Transverse colon (tissue), 4 donors: ENCODE measurements at regions not wholly inside any gene's neighbourhood (a gene's known extent, or its start where the extent isn't known, plus 50 kb on each side); places are given as distances from the start of the nearest gene placed in this dataset.
A peak's percentile ranks its signal among the peaks of the same experiment; 100 is the strongest.

Experiments used
- DNase-seq: peaks from one replicate; pipeline ENCODE4 v3.0.0-alpha.2; 2019
- H3K27ac ChIP-seq, 4 donors: fragments of 200-600 bp; sonication (generic); 2 replicates each; pipeline ENCODE4 v1.5.1; 2016 to 2018; ENCODE audit warnings: inconsistent platforms in 4 of 4
- H3K27me3 ChIP-seq: fragments of 200-600 bp; sonication (generic); 2 replicates; pipeline ENCODE4 v1.5.1; 2017; ENCODE audit warnings: inconsistent platforms
- H3K36me3 ChIP-seq, 4 donors: fragments of 200-600 bp; sonication (generic); 2 replicates each; pipeline ENCODE4 v1.5.1; 2017 to 2019; ENCODE audit warnings: inconsistent platforms in 4 of 4
- H3K4me1 ChIP-seq, 4 donors: fragments of 200-600 bp; sonication (generic); 2 replicates each; pipeline ENCODE4 v1.5.1; 2017 to 2020; ENCODE audit warnings: inconsistent platforms in 4 of 4
- H3K4me3 ChIP-seq, 4 donors: fragments of 200-600 bp; sonication (generic); 1 replicate in 1 of 4; 2 replicates in 3 of 4; pipeline versions ENCODE4 v1.5.1 to v1.6.1; 2017 to 2019; ENCODE audit warnings: inconsistent platforms in 4 of 4
- H3K9me3 ChIP-seq, 2 donors: fragments of 200-600 bp; sonication (generic); 2 replicates each; pipeline ENCODE4 v1.5.1; 2017 to 2019; ENCODE audit warnings: inconsistent platforms in 2 of 2
- EP300 ChIP-seq: sonication (generic); formaldehyde crosslinking; IDR thresholded peaks from one replicate; pipeline ENCODE4 v1.6.1; 2017; ENCODE audit warnings: antibody characterized with exemption, low read depth
- POLR2A ChIP-seq: fragments of 450-650 bp; IDR thresholded peaks from one replicate; pipeline ENCODE4 v1.6.1; 2016; ENCODE audit warnings: antibody characterized with exemption, mild to moderate bottlenecking, moderate library complexity
- POLR2AphosphoS5 ChIP-seq, 3 donors: sonication (generic); formaldehyde crosslinking; IDR thresholded peaks; one replicate each; pipeline ENCODE4 v1.6.1; 2016; ENCODE audit warnings: antibody characterized with exemption in 3 of 3
- WGBS, 2 donors: methylation state at CpG; one replicate each; pipeline ENCODE4 v1.1.5; 2018; ENCODE audit warnings: low coverage in 1 of 2; 5-methylcytosine and 5-hydroxymethylcytosine counted together
- in situ Hi-C, 4 donors: fragments of 200-750 bp; cut with MboI; loops; one replicate each; pipeline versions ENCODE4 v1.15.0 to v1.15.1; 2017; ENCODE audit warnings: low sequenced_read_pairs in 3 of 4, low pct_ligation_motif_present in 1 of 4, low pct_unique_long_range_greater_than_20kb in 1 of 4
- intact Hi-C: fragments of 100-400 bp; cut with DNase I; formaldehyde crosslinking; loops from one replicate; pipeline ENCODE4 v1.15.1; 2023; ENCODE audit warnings: low total_unique reads
- TF ChIP-seq, protein P1 (sequence below), 5 experiments: fragments of 200-600 bp in 3 of 5; fragments of 450-650 bp in 2 of 5; sonication (generic) in 3 of 5; IDR thresholded peaks; 1 replicate in 2 of 5; 2 replicates in 3 of 5; pipeline ENCODE4 v1.5.1; 2016 to 2017; ENCODE audit warnings: antibody characterized with exemption in 5 of 5, inconsistent platforms in 3 of 5, mild to moderate bottlenecking in 2 of 5, moderate library complexity in 1 of 5

DNA sequence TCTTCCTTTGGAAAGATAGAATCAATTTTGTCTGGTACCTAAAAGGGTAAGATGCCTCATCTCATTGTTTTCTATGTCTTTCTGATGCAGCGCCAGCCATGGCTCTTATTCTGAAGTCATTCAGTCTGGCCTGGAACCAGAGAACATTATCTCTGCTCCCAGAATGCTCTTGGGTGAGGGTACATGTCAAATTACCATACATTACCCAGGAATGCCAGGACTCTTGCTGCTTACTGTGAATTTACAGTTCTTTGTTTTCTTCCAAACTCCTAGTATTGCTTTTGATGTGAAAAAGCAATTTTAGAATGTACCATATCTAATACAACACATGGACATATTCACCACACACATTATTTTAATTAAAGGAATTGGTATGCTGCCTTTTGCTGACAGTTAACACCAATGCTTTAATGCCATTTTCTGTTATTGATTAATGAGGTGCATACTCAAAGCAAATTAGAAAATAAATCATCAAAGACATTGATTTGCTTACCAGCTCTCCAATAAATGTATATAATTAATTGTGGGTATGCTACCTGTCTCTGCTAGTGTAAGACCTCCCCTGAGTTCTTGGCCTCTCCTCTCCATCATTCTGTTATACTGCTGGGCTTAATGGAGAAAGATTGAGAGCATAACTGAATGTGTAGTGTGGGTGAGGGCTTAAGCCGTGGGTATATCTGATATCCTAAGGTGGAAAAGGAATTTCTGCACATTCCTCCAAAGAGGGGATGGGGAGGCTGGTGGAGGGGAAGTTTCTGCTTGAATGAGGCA is 337.7 kb downstream of the C12orf75 start:
- no peaks in the 10 kb centered on the region for H3K27me3 ChIP-seq

DNA sequence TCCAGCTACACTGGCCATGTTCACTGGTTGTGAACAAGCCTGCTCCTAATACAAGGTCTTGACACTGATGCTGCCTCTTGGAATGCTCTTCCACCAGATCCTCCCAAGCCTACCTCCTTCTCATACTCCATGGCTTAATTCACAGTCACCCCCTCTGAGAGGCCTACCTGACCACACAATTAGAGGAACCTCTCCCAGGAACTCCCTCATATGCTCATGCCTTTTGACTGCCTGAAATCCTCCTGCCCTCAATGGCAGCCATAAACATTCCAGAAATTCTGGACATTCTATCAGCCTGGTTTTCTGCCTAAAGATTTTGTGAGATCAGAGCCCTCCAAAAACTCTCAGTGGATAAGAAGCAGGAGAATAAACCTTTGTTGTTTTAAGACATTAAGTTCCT is 340.2 kb downstream of the C12orf75 start:
- H3K27ac ChIP-seq: peak overlapping the region in 1 of 4 donors; percentile 67

More for the DNA sequence above, 337.7 kb downstream of the C12orf75 start:
- intact Hi-C loops: no loop called here
- DNase-seq: no peak
- H3K36me3 ChIP-seq: no peaks in the 10 kb centered on the region
- TF ChIP-seq EP300 (no peak), POLR2AphosphoS5 (IDR thresholded peaks at IDR 0.05) (no peak), POLR2A (no peak)
- TF ChIP-seq, protein P1, sequence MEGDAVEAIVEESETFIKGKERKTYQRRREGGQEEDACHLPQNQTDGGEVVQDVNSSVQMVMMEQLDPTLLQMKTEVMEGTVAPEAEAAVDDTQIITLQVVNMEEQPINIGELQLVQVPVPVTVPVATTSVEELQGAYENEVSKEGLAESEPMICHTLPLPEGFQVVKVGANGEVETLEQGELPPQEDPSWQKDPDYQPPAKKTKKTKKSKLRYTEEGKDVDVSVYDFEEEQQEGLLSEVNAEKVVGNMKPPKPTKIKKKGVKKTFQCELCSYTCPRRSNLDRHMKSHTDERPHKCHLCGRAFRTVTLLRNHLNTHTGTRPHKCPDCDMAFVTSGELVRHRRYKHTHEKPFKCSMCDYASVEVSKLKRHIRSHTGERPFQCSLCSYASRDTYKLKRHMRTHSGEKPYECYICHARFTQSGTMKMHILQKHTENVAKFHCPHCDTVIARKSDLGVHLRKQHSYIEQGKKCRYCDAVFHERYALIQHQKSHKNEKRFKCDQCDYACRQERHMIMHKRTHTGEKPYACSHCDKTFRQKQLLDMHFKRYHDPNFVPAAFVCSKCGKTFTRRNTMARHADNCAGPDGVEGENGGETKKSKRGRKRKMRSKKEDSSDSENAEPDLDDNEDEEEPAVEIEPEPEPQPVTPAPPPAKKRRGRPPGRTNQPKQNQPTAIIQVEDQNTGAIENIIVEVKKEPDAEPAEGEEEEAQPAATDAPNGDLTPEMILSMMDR (IDR thresholded peaks at IDR 0.05): no peak
- H3K4me3 ChIP-seq: no peak overlapping the region
- peaks cover 0 to 14% (median 0%) of the 10 kb centered on the region in 4 donors for H3K4me1 ChIP-seq
- H3K9me3 ChIP-seq: no peaks in the 10 kb centered on the region
- in situ Hi-C loops: no loop called here
- 86 to 95% methylated on average over 1 to 2 of the region's 2 CpGs for WGBS, 2 donors
- no peak overlapping the region for H3K27ac ChIP-seq

DNA sequence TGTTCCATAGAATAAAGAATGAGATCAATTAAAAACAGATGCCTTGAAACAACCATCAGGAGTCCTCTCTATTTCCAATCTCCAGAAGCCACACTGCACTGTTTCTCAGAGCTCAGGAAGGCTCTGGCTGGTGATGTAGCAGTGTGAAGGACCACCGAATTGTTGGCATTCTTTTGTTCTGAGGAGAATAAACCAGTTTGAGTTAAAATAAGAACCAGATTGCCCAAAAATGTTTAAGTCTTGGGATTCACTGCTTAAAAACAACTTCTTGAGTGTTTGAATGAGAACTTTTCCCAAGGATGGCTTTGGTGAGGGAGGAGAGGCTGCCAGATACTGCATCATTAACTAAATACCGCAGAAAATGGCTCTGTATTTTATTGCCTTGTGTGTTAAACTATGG is 341.2 kb downstream of the C12orf75 start:
- Histone ChIP-seq H3K27ac (peak overlapping the region; percentile 39 to 67 (median 59)), H3K4me1 (peaks cover 13 to 37% (median 15%) of the 10 kb centered on the region in 4 donors), H3K9me3 (no peaks in the 10 kb centered on the region), H3K4me3 (no peak overlapping the region), H3K36me3 (no peaks in the 10 kb centered on the region), H3K27me3 (no peaks in the 10 kb centered on the region)
- WGBS, 2 donors: 69 to 73% methylated on average over 2 of the region's 2 CpGs
- no peak for TF ChIP-seq POLR2AphosphoS5 (IDR thresholded peaks at IDR 0.05)
- TF ChIP-seq POLR2A: no peak
- no peak for TF ChIP-seq EP300
- TF ChIP-seq, protein P1 (IDR thresholded peaks at IDR 0.05): no peak
- no peak for DNase-seq
- in situ Hi-C loops (no loop called here), intact Hi-C loops (no loop called here)

More for the DNA sequence above, 340.2 kb downstream of the C12orf75 start:
- intact Hi-C loops: no loop called here
- no peak for DNase-seq
- Histone ChIP-seq H3K4me1 (peaks cover 3 to 26% (median 4%) of the 10 kb centered on the region in 4 donors), H3K36me3 (no peaks in the 10 kb centered on the region), H3K9me3 (no peaks in the 10 kb centered on the region), H3K27me3 (no peaks in the 10 kb centered on the region), H3K4me3 (no peak overlapping the region)
- TF ChIP-seq, protein P1 (IDR thresholded peaks at IDR 0.05): no peak
- no peak for TF ChIP-seq POLR2A
- TF ChIP-seq EP300: no peak
- no peak for TF ChIP-seq POLR2AphosphoS5 (IDR thresholded peaks at IDR 0.05)
- in situ Hi-C loops: no loop called here

DNA sequence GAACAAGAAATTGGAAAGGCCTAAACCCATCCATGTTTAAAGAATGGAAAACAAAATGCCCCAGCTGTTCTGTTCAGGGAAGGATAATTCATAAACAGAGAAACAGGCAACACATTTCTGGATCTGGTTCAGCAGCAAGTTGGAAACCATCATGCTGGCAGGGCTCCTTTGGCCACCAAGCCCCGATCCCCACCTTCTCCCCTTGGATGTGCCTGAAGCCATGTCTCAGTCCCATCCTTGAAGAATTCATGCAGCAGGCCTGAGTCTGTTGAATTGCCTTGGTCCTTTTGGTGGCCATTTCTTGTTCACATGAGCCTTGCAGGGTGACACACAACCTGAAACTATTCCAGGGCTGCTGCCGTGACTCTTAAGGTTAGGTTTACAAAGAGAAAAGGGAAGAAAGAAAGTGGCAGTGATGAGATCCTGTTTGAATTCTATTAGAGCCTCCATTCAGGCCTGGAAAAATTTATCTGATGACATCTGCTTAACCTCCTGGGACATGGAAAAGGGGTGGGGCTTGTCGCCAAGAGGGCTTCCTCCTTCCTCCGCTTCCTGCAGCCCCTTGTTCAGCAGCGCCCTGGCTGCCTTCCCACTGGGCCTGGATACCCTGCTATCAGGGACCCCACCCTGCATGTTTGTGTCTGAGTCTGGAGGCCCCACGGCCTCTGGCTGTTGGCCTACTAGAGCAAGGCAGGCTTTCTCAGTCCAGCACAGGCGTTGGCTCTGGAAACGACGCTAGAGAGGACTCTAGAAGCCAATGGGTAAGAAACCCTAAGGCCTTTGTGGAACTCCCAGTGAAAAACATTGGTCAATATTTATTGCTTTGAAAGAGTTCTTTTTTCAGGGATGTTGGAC is 341.9 kb downstream of the C12orf75 start:
- Histone ChIP-seq H3K36me3 (no peaks in the 10 kb centered on the region), H3K27ac (peak overlapping the region; percentile 39 to 67 (median 59)), H3K4me1 (peaks cover 13 to 43% (median 18%) of the 10 kb centered on the region in 4 donors), H3K27me3 (no peaks in the 10 kb centered on the region), H3K4me3 (no peak overlapping the region), H3K9me3 (no peaks in the 10 kb centered on the region)
- intact Hi-C loops (no loop called here), in situ Hi-C loops (no loop called here)
- no peak for TF ChIP-seq POLR2AphosphoS5 (IDR thresholded peaks at IDR 0.05)
- TF ChIP-seq, protein P1 (IDR thresholded peaks at IDR 0.05): no peak
- no peak for TF ChIP-seq EP300
- TF ChIP-seq POLR2A: no peak
- peak; percentile 41 for DNase-seq
- 47 to 65% methylated on average over 3 to 9 of the region's 9 CpGs for WGBS, 2 donors
